Lower leg skin (tissue), 3 donors: ENCODE measurements at regions not wholly inside any gene's neighbourhood (a gene's known extent, or its start where the extent isn't known, plus 50 kb on each side); places are given as distances from the start of the nearest gene placed in this dataset.

Source experiments
- CTCF ChIP-seq, 3 donors: fragments of 450-650 bp; IDR thresholded peaks; one replicate each; pipeline ENCODE4 v1.5.1; 2016; ENCODE audit warnings: antibody characterized with exemption in 3 of 3, mild to moderate bottlenecking in 3 of 3, moderate library complexity in 2 of 3
- POLR2A ChIP-seq, 2 donors: fragments of 450-650 bp; IDR thresholded peaks; one replicate each; pipeline ENCODE4 v1.6.1; 2016 to 2017; ENCODE audit warnings: antibody characterized with exemption in 2 of 2, mild to moderate bottlenecking in 1 of 2, moderate library complexity in 1 of 2

- TF ChIP-seq CTCF (IDR thresholded peaks at IDR 0.05) (no peak), POLR2A (IDR thresholded peaks at IDR 0.05) (no peak)
Observed at GRCh38 chr4:107531927-107532326, 188.1 kb downstream of the PAPSS1 start.
